HCT116 (cell line): ENCODE measurements at regions not wholly inside any gene's neighbourhood (a gene's known extent, or its start where the extent isn't known, plus 50 kb on each side); places are given as distances from the start of the nearest gene placed in this dataset.
"Not testable (repeated sequence)": the region's sequence is repeated elsewhere in the genome, so short reads cannot be mapped to it uniquely, and the experiment has no call there.

Source experiments
- ATF3 ChIP-seq: IDR thresholded peaks from 2 replicates; pipeline ENCODE4 v1.6.1; 2012
- CTCF ChIP-seq, 3 experiments: fragments of 200-600 bp in 1 of 3; sonication (generic) in 1 of 3; IDR thresholded peaks in 2 of 3; conservative IDR thresholded peaks in 1 of 3; 2 replicates each; pipeline ENCODE4 v1.5.1; 2012 to 2017; ENCODE audit warnings: low read depth in 2 of 3, low read length in 2 of 3, antibody characterized with exemption in 1 of 3, borderline replicate concordance in 1 of 3, control low read depth in 1 of 3, mild to moderate bottlenecking in 1 of 3, mixed read lengths in 1 of 3, mixed run types in 1 of 3, moderate library complexity in 1 of 3; ENCODE audit not compliant: insufficient read depth in 1 of 3
- EZH2phosphoT487 ChIP-seq: fragments of 200-600 bp; IDR thresholded peaks from 2 replicates; pipeline ENCODE4 v1.6.1; 2018; ENCODE audit warnings: antibody characterized with exemption, borderline replicate concordance
- MAX ChIP-seq: IDR thresholded peaks from 2 replicates; pipeline ENCODE4 v1.6.1; 2012
- POLR2A ChIP-seq: IDR thresholded peaks from 2 replicates; pipeline ENCODE4 v1.7.0; 2011; ENCODE audit warnings: borderline replicate concordance; ENCODE audit not compliant: insufficient read depth, insufficient read length; ENCODE audit errors: extremely low read depth
- SIN3A ChIP-seq: IDR thresholded peaks from 2 replicates; pipeline ENCODE4 v1.6.1; 2012; ENCODE audit warnings: low read depth
- SP1 ChIP-seq: IDR thresholded peaks from 2 replicates; pipeline ENCODE4 v1.6.1; 2012; ENCODE audit warnings: low read depth

- TF ChIP-seq CTCF (IDR thresholded peaks at IDR 0.05 in 2 of 3, conservative IDR thresholded peaks at IDR 0.05 in 1 of 3; ENCODE audit: borderline replicate concordance in 1 of 3, insufficient read depth in 1 of 3, low read depth in 2 of 3, low read length in 2 of 3); MAX; POLR2A; SIN3A; EZH2phosphoT487; SP1; ATF3: not testable (repeated sequence)
Observed at GRCh38 chr5:127221936-127222335, 68.7 kb upstream of the MEGF10 start.
